GM10248 (cell line): ENCODE measurements at regions not wholly inside any gene's neighbourhood (a gene's known extent, or its start where the extent isn't known, plus 50 kb on each side); places are given as distances from the start of the nearest gene placed in this dataset.

Experiments
- CTCF ChIA-PET: fragments of 300-600 bp; sonication (Branson Sonifier 250); formaldehyde crosslinking; extraction: SDS; loops from one replicate; lab custom pipeline; 2021; ENCODE audit warnings: antibody characterized with exemption; lab: Yijun Ruan, JAX
- POLR2A ChIA-PET: fragments of 350-650 bp; sonication (Branson Sonifier 250); formaldehyde crosslinking; extraction: SDS; loops from one replicate; lab custom pipeline; 2020; ENCODE audit warnings: antibody characterized with exemption; lab: Yijun Ruan, JAX
- DNase-seq: peaks from one replicate; pipeline ENCODE4 v3.0.0; 2012; ENCODE audit errors: extremely low spot score
- CTCF ChIP-seq: IDR thresholded peaks from 2 replicates; pipeline ENCODE4 v1.5.1; 2012; ENCODE audit warnings: mild to moderate bottlenecking, low read depth; ENCODE audit errors: extremely low read depth, missing control alignments, control extremely low read depth

- ChIA-PET CTCF (interaction anchor here (0.9 kb wide), 1 partner anchor 14 kb away, joined by 4 read pairs; no protein-coding TSS in a partner anchor), POLR2A (no interaction called here)
These were observed 61.7 kb downstream of the UTRN start for GRCh38 chr6:144346719-144347447.

GRCh38 chr6:144347448-144347759 lies 62.3 kb downstream of the UTRN start:
- no peak for TF ChIP-seq CTCF
- POLR2A ChIA-PET: no interaction called here
- no peak for DNase-seq
- CTCF ChIA-PET: no interaction called here

More at GRCh38 chr6:144346719-144347447, 61.7 kb downstream of the UTRN start:
- no peak for DNase-seq
- no peak for TF ChIP-seq CTCF

GRCh38 chr6:144347933-144348332 lies 62.8 kb downstream of the UTRN start:
- DNase-seq: no peak
- no peak for TF ChIP-seq CTCF
- POLR2A ChIA-PET: no interaction called here
- CTCF ChIA-PET: no interaction called here

- TF ChIP-seq CTCF: no peak
- no peak for DNase-seq
- ChIA-PET CTCF (interaction anchor here (1.0 kb wide), 1 partner anchor 131 kb away, joined by 3 read pairs; no protein-coding TSS in a partner anchor), POLR2A (no interaction called here)
These were observed 64.8 kb downstream of the UTRN start for GRCh38 chr6:144349690-144350527.

GRCh38 chr6:144350528-144350880 lies 65.4 kb downstream of the UTRN start:
- POLR2A ChIA-PET: no interaction called here
- no peak for DNase-seq
- CTCF ChIA-PET: interaction anchor here (1.0 kb wide), 1 partner anchor 131 kb away, joined by 3 read pairs; no protein-coding TSS in a partner anchor
- no peak for TF ChIP-seq CTCF

- DNase-seq: no peak
- ChIA-PET CTCF (interaction anchor here (1.5 kb wide), 1 partner anchor 10 kb away, joined by 9 read pairs; no protein-coding TSS in a partner anchor), POLR2A (no interaction called here)
- TF ChIP-seq CTCF: no peak
These were observed 66.4 kb downstream of the UTRN start for GRCh38 chr6:144351379-144352127.
